DOHH2 (cell line): ENCODE measurements at regions not wholly inside any gene's neighbourhood (a gene's known extent, or its start where the extent isn't known, plus 50 kb on each side); places are given as distances from the start of the nearest gene placed in this dataset.

ENCODE experiments used
- EZH2phosphoT487 ChIP-seq: fragments of 200-600 bp; sonication (generic); IDR thresholded peaks from 2 replicates; pipeline ENCODE4 v1.6.1; 2017; ENCODE audit warnings: borderline replicate concordance, mild to moderate bottlenecking, antibody characterized with exemption, low read length, moderate library complexity, mixed read lengths
- TF ChIP-seq, protein P1 (sequence below): fragments of 200-600 bp; sonication (generic); IDR thresholded peaks from one replicate; pipeline ENCODE4 v1.5.1; 2014; ENCODE audit warnings: antibody characterized with exemption, mild to moderate bottlenecking, low read depth, low read length; ENCODE audit not compliant: poor library complexity, severe bottlenecking

DNA sequence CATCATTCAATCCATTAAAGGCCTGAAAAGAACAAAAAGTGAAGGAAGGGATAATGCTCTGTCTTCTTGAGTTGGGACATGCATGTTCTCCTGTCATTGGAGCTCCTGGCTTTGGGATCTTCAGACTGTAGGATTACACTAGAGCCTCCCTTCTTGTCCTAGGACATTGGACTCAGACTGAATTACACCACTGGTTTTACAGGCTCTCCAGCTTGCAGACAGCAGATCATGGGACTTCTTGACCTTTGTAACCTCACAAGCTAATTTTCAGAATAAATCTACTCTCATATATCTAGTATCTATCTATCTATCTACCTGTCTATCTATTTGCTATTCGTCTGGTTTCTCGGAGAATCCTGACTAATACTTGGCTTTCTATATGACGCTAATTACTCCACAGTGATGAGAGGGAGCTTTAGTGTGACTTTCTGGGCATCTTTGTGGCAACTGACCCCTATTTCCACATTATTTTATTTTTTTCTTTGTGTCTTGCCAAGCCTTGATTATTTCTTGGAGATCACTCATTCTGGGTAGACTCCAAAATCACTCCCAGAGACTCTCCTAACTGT is 151.9 kb upstream of the ZNF184 start:
- TF ChIP-seq, protein P1, sequence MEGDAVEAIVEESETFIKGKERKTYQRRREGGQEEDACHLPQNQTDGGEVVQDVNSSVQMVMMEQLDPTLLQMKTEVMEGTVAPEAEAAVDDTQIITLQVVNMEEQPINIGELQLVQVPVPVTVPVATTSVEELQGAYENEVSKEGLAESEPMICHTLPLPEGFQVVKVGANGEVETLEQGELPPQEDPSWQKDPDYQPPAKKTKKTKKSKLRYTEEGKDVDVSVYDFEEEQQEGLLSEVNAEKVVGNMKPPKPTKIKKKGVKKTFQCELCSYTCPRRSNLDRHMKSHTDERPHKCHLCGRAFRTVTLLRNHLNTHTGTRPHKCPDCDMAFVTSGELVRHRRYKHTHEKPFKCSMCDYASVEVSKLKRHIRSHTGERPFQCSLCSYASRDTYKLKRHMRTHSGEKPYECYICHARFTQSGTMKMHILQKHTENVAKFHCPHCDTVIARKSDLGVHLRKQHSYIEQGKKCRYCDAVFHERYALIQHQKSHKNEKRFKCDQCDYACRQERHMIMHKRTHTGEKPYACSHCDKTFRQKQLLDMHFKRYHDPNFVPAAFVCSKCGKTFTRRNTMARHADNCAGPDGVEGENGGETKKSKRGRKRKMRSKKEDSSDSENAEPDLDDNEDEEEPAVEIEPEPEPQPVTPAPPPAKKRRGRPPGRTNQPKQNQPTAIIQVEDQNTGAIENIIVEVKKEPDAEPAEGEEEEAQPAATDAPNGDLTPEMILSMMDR: no peak
- TF ChIP-seq EZH2phosphoT487: no peak
